Body of pancreas (tissue), 4 donors: ENCODE measurements at regions not wholly inside any gene's neighbourhood (a gene's known extent, or its start where the extent isn't known, plus 50 kb on each side); places are given as distances from the start of the nearest gene placed in this dataset.

Experiments
- ATAC-seq: fragments of 150-250 bp; one replicate; pipeline ENCODE4 v1.9.1; 2016
- DNase-seq, 4 donors: peaks; one replicate each; pipeline ENCODE4 v3.0.0-alpha.2; 2019
- H3K27ac ChIP-seq, 4 donors: fragments of 200-600 bp; sonication (generic); 1 replicate in 3 of 4; 2 replicates in 1 of 4; pipeline versions ENCODE4 v1.5.1 to v1.6.1; 2016 to 2019; ENCODE audit warnings: mild to moderate bottlenecking in 1 of 4, mixed read lengths in 1 of 4, moderate library complexity in 1 of 4
- H3K27me3 ChIP-seq, 2 donors: fragments of 200-600 bp; sonication (generic); one replicate each; pipeline ENCODE4 v1.6.0; 2016; ENCODE audit warnings: mild to moderate bottlenecking in 1 of 2
- H3K36me3 ChIP-seq, 2 donors: fragments of 200-600 bp; sonication (generic); replicated peaks in 1 of 2; 2 replicates each; pipeline ENCODE4 v1.5.1; 2016; ENCODE audit warnings: low read depth in 2 of 2; ENCODE audit not compliant: insufficient read depth in 1 of 2
- H3K4me1 ChIP-seq: fragments of 200-600 bp; sonication (generic); one replicate; pipeline ENCODE4 v1.6.0; 2016
- H3K4me3 ChIP-seq, 2 donors: fragments of 200-600 bp; sonication (generic); 1 replicate in 1 of 2; 2 replicates in 1 of 2; pipeline ENCODE4 v1.5.1; 2016 to 2019
- H3K9me3 ChIP-seq, 3 donors: fragments of 200-600 bp; sonication (generic); 1 replicate in 2 of 3; 2 replicates in 1 of 3; pipeline ENCODE4 v1.5.1; 2016
- POLR2A ChIP-seq, 3 donors: fragments of 450-650 bp; IDR thresholded peaks; one replicate each; pipeline ENCODE4 v1.6.1; 2016; ENCODE audit warnings: antibody characterized with exemption in 3 of 3, mild to moderate bottlenecking in 2 of 3
- WGBS, 2 donors: methylation state at CpG; one replicate each; pipeline ENCODE4 v1.1.5; 2017; 5-methylcytosine and 5-hydroxymethylcytosine counted together
- intact Hi-C: fragments of 100-400 bp; cut with DNase I; formaldehyde crosslinking; loops from one replicate; pipeline ENCODE4 v1.15.1; 2023
- TF ChIP-seq, protein P1 (sequence below), 7 experiments: fragments of 450-650 bp in 4 of 7; fragments of 200-600 bp in 3 of 7; sonication (generic) in 3 of 7; IDR thresholded peaks; one replicate each; pipeline ENCODE4 v1.5.1; 2016 to 2019; ENCODE audit warnings: antibody characterized with exemption in 7 of 7

DNA sequence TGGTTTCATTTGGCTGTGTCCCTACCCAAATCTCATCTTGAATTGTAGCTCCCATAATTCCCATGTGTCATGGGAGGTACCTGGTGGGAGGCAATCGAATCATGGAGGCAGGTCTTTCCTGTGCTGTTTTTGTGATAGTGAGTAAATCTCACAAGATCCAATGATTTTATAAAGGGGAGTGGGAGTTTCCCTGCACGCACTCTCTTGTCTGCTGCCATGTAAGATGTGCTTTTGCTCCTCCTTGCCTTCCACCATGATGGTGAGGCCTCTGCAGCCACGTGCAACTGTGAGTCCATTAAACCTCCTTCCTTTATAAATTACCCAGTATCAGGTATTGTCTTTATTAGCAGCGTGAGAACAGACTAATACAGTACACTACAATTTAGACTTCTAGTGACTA, 67.5 kb upstream of the LINC01488 start:
- Histone ChIP-seq H3K27me3 (no peaks in the 10 kb centered on the region), H3K4me3 (no peak overlapping the region), H3K36me3 (no peaks in the 10 kb centered on the region), H3K4me1 (peaks cover 24% of the 10 kb centered on the region), H3K9me3 (no peaks in the 10 kb centered on the region), H3K27ac (no peak overlapping the region)
- ATAC-seq (no peak), DNase-seq (no peak)
- TF ChIP-seq, protein P1, sequence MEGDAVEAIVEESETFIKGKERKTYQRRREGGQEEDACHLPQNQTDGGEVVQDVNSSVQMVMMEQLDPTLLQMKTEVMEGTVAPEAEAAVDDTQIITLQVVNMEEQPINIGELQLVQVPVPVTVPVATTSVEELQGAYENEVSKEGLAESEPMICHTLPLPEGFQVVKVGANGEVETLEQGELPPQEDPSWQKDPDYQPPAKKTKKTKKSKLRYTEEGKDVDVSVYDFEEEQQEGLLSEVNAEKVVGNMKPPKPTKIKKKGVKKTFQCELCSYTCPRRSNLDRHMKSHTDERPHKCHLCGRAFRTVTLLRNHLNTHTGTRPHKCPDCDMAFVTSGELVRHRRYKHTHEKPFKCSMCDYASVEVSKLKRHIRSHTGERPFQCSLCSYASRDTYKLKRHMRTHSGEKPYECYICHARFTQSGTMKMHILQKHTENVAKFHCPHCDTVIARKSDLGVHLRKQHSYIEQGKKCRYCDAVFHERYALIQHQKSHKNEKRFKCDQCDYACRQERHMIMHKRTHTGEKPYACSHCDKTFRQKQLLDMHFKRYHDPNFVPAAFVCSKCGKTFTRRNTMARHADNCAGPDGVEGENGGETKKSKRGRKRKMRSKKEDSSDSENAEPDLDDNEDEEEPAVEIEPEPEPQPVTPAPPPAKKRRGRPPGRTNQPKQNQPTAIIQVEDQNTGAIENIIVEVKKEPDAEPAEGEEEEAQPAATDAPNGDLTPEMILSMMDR (IDR thresholded peaks at IDR 0.05), result no peak
- TF ChIP-seq POLR2A (IDR thresholded peaks at IDR 0.05), result no peak
- 85 to 92% methylated on average over 4 of the region's 4 CpGs for WGBS, 2 donors
- intact Hi-C loops, result no loop called here

DNA sequence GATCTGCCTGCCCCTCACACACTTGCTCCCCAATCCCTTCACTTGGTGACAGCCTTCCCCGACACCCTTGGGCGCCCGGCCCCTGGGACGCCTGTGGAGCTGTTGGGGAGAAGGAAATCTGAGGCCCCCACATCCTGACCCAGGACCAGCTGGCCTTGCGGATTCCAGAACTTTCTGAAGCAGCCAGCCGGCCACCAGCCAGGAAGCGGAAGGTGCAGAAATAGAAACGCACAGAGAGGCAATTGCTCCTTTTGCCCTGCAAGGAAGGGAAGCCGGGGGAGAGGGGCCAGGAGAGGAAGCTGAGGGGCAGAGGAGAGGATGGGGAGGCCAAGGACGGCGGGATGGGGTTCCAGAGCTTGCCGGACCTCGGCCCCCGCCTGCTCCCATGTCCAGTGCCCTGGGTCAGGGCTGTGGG, 66.7 kb upstream of the LINC01488 start:
- Histone ChIP-seq H3K36me3 (no peaks in the 10 kb centered on the region), H3K27ac (peak overlapping the region in 2 of 4 donors; percentile 9 to 70), H3K4me3 (no peak overlapping the region), H3K9me3 (no peaks in the 10 kb centered on the region), H3K27me3 (no peaks in the 10 kb centered on the region), H3K4me1 (peaks cover 24% of the 10 kb centered on the region)
- ATAC-seq, result no peak
- WGBS, 2 donors, result 70 to 82% methylated on average over 13 to 14 of the region's 14 CpGs
- DNase-seq, result no peak
- intact Hi-C loops, result no loop called here
- TF ChIP-seq, protein P1 (IDR thresholded peaks at IDR 0.05), result no peak
- no peak for TF ChIP-seq POLR2A (IDR thresholded peaks at IDR 0.05)

DNA sequence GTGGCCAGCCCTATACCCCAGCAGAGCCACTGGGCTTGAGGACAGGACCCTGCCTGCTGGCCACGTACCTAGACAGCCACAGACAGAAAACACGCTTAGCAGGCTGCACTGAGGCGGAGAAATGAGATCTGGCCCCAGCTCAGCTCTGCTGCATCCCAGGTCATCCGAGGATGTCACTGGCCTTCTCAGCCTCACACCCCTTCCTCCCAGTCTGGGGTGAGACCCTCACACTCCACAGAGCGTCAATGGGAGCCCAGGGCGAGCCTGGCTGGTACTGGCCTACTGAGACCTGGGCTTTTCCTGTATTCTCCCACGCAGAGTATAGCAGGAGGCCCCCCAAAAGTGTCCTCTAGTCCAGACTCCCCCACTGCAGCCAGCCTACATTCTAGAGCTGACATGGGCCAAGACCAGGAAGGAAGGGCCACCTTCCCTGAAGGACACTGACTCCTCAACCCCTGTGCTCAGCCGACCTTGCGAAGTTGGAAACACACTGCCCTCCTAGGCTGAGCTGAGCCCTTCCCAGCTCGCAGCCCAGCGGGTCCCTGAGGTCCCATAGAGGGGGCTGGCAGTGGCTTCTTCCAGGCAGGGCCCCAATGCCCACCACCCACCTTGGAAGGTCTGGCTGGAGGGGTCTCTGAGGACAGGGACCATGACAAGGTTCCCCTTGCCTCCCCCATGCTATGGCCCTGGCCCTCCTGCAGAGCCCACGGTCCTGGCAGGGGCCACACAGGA, 65.9 kb upstream of the LINC01488 start:
- ATAC-seq, result no peak

DNA sequence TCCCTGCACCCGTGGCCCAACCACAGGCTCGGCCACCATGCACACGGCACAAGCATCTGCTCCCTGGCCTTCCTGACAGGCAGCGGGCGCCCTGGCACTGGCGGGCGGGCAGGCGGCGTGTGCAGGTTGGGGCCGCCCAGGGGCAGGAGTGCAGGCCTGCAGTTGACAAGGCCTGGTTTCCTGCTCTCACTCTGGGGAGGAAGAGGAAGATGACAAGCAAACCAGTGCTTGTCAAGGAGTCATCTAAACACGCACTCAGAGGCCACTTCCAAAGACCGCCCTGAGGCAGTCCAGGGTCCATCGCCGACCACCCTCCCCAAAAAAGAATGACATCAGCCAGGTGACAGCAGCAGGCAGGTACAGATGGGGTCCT, 65.3 kb upstream of the LINC01488 start:
- ATAC-seq (no peak), DNase-seq (no peak)
- intact Hi-C loops, result no loop called here

More for the DNA sequence above, 65.9 kb upstream of the LINC01488 start:
- Histone ChIP-seq H3K36me3 (no peaks in the 10 kb centered on the region), H3K9me3 (no peaks in the 10 kb centered on the region), H3K4me3 (no peak overlapping the region), H3K27me3 (no peaks in the 10 kb centered on the region), H3K27ac (peak overlapping the region in 3 of 4 donors; percentile 9 to 83 (median 70)), H3K4me1 (peaks cover 24% of the 10 kb centered on the region)
- WGBS, 2 donors, result 75 to 80% methylated on average over 7 to 12 of the region's 12 CpGs
- TF ChIP-seq, protein P1 (IDR thresholded peaks at IDR 0.05), result no peak
- TF ChIP-seq POLR2A (IDR thresholded peaks at IDR 0.05), result no peak
- intact Hi-C loops, result no loop called here
- DNase-seq, result no peak

More for the DNA sequence above, 65.3 kb upstream of the LINC01488 start:
- no peaks in the 10 kb centered on the region for H3K27me3 ChIP-seq
- TF ChIP-seq, protein P1 (IDR thresholded peaks at IDR 0.05), result no peak
- TF ChIP-seq POLR2A (IDR thresholded peaks at IDR 0.05), result no peak
- H3K9me3 ChIP-seq, result no peaks in the 10 kb centered on the region
- peak overlapping the region; percentile 9 to 83 (median 72) for H3K27ac ChIP-seq
- no peak overlapping the region for H3K4me3 ChIP-seq
- 72% methylated on average over 14 of the region's 14 CpGs; no CpG with 5 or more reads in 1 of the 2 donors for WGBS, 2 donors
- peaks cover 24% of the 10 kb centered on the region for H3K4me1 ChIP-seq
- no peaks in the 10 kb centered on the region for H3K36me3 ChIP-seq
